Astrocyte (in vitro differentiated cells and primary cell): ENCODE measurements at regions not wholly inside any gene's neighbourhood (a gene's known extent, or its start where the extent isn't known, plus 50 kb on each side); places are given as distances from the start of the nearest gene placed in this dataset.

Source experiments
- EZH2 ChIP-seq: IDR thresholded peaks from 2 replicates; pipeline ENCODE4 v1.6.1; 2012; ENCODE audit warnings: mild to moderate bottlenecking, low read length, inconsistent platforms; ENCODE audit not compliant: insufficient read depth
- TF ChIP-seq, protein P1 (sequence below): IDR thresholded peaks from 2 replicates; pipeline ENCODE4 v1.5.1; 2011; ENCODE audit warnings: low read depth, mild to moderate bottlenecking, inconsistent platforms, low read length, moderate library complexity; ENCODE audit not compliant: insufficient read depth

DNA sequence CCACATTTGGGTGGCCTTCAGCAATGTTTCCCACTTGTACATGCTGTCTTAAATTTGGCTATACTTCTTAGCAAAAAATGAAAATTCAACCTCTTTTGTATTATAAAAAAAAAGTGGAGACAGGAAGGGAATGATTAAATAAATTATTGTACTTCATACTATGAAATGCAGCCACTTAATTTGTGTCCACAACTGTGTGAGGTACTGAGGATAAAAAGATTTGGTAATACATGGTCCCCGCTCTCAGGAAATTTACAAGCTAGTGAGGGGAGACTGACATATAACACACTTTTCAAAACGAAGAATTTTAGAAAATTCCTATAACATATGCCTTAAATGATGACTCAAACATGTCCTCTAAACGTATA is 105.0 kb downstream of the HNRNPD start:
- TF ChIP-seq, protein P1, sequence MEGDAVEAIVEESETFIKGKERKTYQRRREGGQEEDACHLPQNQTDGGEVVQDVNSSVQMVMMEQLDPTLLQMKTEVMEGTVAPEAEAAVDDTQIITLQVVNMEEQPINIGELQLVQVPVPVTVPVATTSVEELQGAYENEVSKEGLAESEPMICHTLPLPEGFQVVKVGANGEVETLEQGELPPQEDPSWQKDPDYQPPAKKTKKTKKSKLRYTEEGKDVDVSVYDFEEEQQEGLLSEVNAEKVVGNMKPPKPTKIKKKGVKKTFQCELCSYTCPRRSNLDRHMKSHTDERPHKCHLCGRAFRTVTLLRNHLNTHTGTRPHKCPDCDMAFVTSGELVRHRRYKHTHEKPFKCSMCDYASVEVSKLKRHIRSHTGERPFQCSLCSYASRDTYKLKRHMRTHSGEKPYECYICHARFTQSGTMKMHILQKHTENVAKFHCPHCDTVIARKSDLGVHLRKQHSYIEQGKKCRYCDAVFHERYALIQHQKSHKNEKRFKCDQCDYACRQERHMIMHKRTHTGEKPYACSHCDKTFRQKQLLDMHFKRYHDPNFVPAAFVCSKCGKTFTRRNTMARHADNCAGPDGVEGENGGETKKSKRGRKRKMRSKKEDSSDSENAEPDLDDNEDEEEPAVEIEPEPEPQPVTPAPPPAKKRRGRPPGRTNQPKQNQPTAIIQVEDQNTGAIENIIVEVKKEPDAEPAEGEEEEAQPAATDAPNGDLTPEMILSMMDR = no peak
- no peak for TF ChIP-seq EZH2
